Heart left ventricle (tissue), 13 donors: ENCODE measurements at regions not wholly inside any gene's neighbourhood (a gene's known extent, or its start where the extent isn't known, plus 50 kb on each side); places are given as distances from the start of the nearest gene placed in this dataset.
A peak's percentile ranks its signal among the peaks of the same experiment; 100 is the strongest.

ENCODE experiments used
- CTCF ChIP-seq, 12 donors: fragments of 200-600 bp; sonication (generic) in 4 of 12; IDR thresholded peaks; one replicate each; pipeline versions ENCODE4 v1.5.0 to v1.8.0; 2018 to 2022; ENCODE audit warnings: antibody characterized with exemption in 12 of 12, mild to moderate bottlenecking in 5 of 12
- POLR2A ChIP-seq, 2 donors: fragments of 450-650 bp; IDR thresholded peaks; one replicate each; pipeline ENCODE4 v1.6.1; 2017; ENCODE audit warnings: antibody characterized with exemption in 2 of 2, mild to moderate bottlenecking in 2 of 2, moderate library complexity in 2 of 2
- donor health status: ischemic (EF 13 %, LVEDD 7.1; RV severe dilation, severe dysfunction).
- donor health status: DM: no; HTN: yes; CAD: no.
- donor health status: DM: no; HTN: no; CAD: no.
- donor health status: ischemic (EF 25% LVEDD 6.9; RV normal size, moderate dysfunction).
- donor health status: ischemic (EF 25% LVEDD 5.7; RV mildly dilated, moderate dysfunction).
- donor health status: ischemic (EF 35%, LVEDD 5.7; RV mildly dilated, moderate dysfunction).
- donor health status: nonischemic (EF 11% LVEDD 7.7; RV severe dilation, severe dysfunction).
- donor health status: DM: yes; HTN: yes; CAD: no.
- donor health status: PGD.
- donor health status: ischemic (EF 29% LVEDD 5.4; RV normal size, mild dysfunction).
- donor health status: nonischemic (EF 23%, LVEDD 6.1; RV moderate dilation, normal function).

GRCh38 chr1:221263831-221264767 lies 384.9 kb downstream of the HLX start:
- TF ChIP-seq POLR2A (IDR thresholded peaks at IDR 0.05) (no peak), CTCF (IDR thresholded peaks at IDR 0.05) (peak; percentile 39 to 70 (median 54))
